NB4 (cell line): ENCODE measurements at regions not wholly inside any gene's neighbourhood (a gene's known extent, or its start where the extent isn't known, plus 50 kb on each side); places are given as distances from the start of the nearest gene placed in this dataset.

Experiments used
- DNase-seq: peaks from one replicate; pipeline ENCODE4 v3.0.0; 2010; ENCODE audit warnings: low read depth
- H3K4me3 ChIP-seq: one replicate; pipeline ENCODE4 v1.5.1; 2011; ENCODE audit warnings: mild to moderate bottlenecking, low read depth, low read length, moderate library complexity
- CTCF ChIP-seq: IDR thresholded peaks from one replicate; pipeline ENCODE4 v1.5.1; 2012; ENCODE audit warnings: low read depth, low read length
- MAX ChIP-seq: IDR thresholded peaks from 2 replicates; pipeline ENCODE4 v1.6.1; 2011; ENCODE audit warnings: low read depth, low read length
- MYC ChIP-seq: IDR thresholded peaks from 2 replicates; pipeline ENCODE4 v1.6.1; 2011; ENCODE audit warnings: low read depth, low read length
- POLR2A ChIP-seq: IDR thresholded peaks from 2 replicates; pipeline ENCODE4 v1.6.1; 2011; ENCODE audit warnings: mild to moderate bottlenecking; ENCODE audit not compliant: insufficient read length; ENCODE audit errors: extremely low read depth

GRCh38 chr13:111462944-111463343 is 142.5 kb downstream of the TEX29 start:
- DNase-seq: no peak
- TF ChIP-seq POLR2A (no peak), MYC (no peak), MAX (no peak)

GRCh38 chr13:111467111-111467890 is 146.9 kb downstream of the TEX29 start:
- no peak for DNase-seq
- H3K4me3 ChIP-seq: no peak overlapping the region
- TF ChIP-seq CTCF (no peak), POLR2A (no peak), MAX (no peak), MYC (no peak)

More at GRCh38 chr13:111462944-111463343, 142.5 kb downstream of the TEX29 start:
- no peak overlapping the region for H3K4me3 ChIP-seq

- H3K4me3 ChIP-seq: no peak overlapping the region
- DNase-seq: no peak
- TF ChIP-seq MAX: no peak
- TF ChIP-seq CTCF: no peak
- no peak for TF ChIP-seq MYC
- no peak for TF ChIP-seq POLR2A
Measured at GRCh38 chr13:111468037-111468959, 147.9 kb downstream of the TEX29 start.

- DNase-seq: no peak
- TF ChIP-seq MAX: no peak
- no peak for TF ChIP-seq CTCF
- TF ChIP-seq POLR2A: no peak
- no peak for TF ChIP-seq MYC
- no peak overlapping the region for H3K4me3 ChIP-seq
Measured at GRCh38 chr13:111469450-111469849, 149.0 kb downstream of the TEX29 start.

- no peak for DNase-seq
- no peak overlapping the region for H3K4me3 ChIP-seq
- no peak for TF ChIP-seq MAX
- no peak for TF ChIP-seq MYC
- no peak for TF ChIP-seq CTCF
- no peak for TF ChIP-seq POLR2A
Measured at GRCh38 chr13:111469916-111470506, 149.6 kb downstream of the TEX29 start.
